ENCODE measurements at regions not wholly inside any gene's neighbourhood (a gene's known extent, or its start where the extent isn't known, plus 50 kb on each side); places are given as distances from the start of the nearest gene placed in this dataset.

- TF ChIP-seq POLR2A (IDR thresholded peaks at IDR 0.05), result no peak
- TF ChIP-seq CTCF (IDR thresholded peaks at IDR 0.05), result no peak
Measured at GRCh38 chr7:41796331-41796730, 93.4 kb upstream of the INHBA start.
